OCI-LY3 (cell line): ENCODE measurements at regions not wholly inside any gene's neighbourhood (a gene's known extent, or its start where the extent isn't known, plus 50 kb on each side); places are given as distances from the start of the nearest gene placed in this dataset.

ENCODE experiments used
- H2AFZ ChIP-seq: fragments of 200-600, 300-600 bp; shearing (Covaris generic); 2 replicates; pipeline ENCODE4 v1.6.0; 2014; ENCODE audit warnings: antibody characterized with exemption, low read depth, low read length
- H3K27ac ChIP-seq: fragments of 200-600, 300-600 bp; sonication (generic); 2 replicates; pipeline ENCODE4 v1.5.1; 2014; ENCODE audit warnings: mild to moderate bottlenecking, low read length, moderate library complexity, mixed read lengths
- H3K27me3 ChIP-seq: fragments of 200-600, 300-600 bp; sonication (generic); 2 replicates; pipeline ENCODE4 v1.6.1; 2014; ENCODE audit warnings: low read depth, low read length, mixed read lengths
- H3K36me3 ChIP-seq: fragments of 200-600, 300-600 bp; sonication (generic); replicated peaks from 2 replicates; pipeline ENCODE3; 2014; ENCODE audit warnings: low read depth, low read length, mixed read lengths
- H3K4me1 ChIP-seq: fragments of 300-600, 200-600 bp; sonication (generic); 2 replicates; pipeline ENCODE4 v1.6.1; 2014; ENCODE audit warnings: low read length, mixed read lengths
- H3K4me2 ChIP-seq: fragments of 200-600, 300-600 bp; sonication (generic); 2 replicates; pipeline ENCODE4 v1.6.1; 2014; ENCODE audit warnings: low read length, mixed read lengths
- H3K4me3 ChIP-seq: fragments of 300-600, 200-600 bp; sonication (generic); 2 replicates; pipeline ENCODE4 v1.5.1; 2014; ENCODE audit warnings: antibody characterized with exemption, mild to moderate bottlenecking, low read length, moderate library complexity
- H3K79me2 ChIP-seq: fragments of 300-600, 200-600 bp; shearing (Covaris generic); 2 replicates; pipeline ENCODE4 v1.6.1; 2014; ENCODE audit warnings: mild to moderate bottlenecking, low read length, mixed read lengths
- H3K9ac ChIP-seq: fragments of 300-600, 200-600 bp; shearing (Covaris generic); 2 replicates; pipeline ENCODE4 v1.6.0; 2014; ENCODE audit warnings: mild to moderate bottlenecking, low read length, moderate library complexity
- H3K9me3 ChIP-seq: fragments of 200-600, 300-600 bp; shearing (Covaris generic); 2 replicates; pipeline ENCODE4 v1.6.1; 2014; ENCODE audit warnings: low read length, mixed read lengths; ENCODE audit not compliant: insufficient read depth
- H4K20me1 ChIP-seq: fragments of 200-600, 300-600 bp; sonication (generic); 2 replicates; pipeline ENCODE4 v1.6.1; 2016; ENCODE audit warnings: low read length, mixed read lengths; ENCODE audit not compliant: insufficient read depth
- EZH2phosphoT487 ChIP-seq: fragments of 200-600 bp; shearing (Covaris generic); IDR thresholded peaks from 2 replicates; pipeline ENCODE4 v1.6.1; 2018; ENCODE audit warnings: antibody characterized with exemption, mixed run types, low read depth
- TF ChIP-seq, protein P1 (sequence below): fragments of 200-600, 300-600 bp; sonication (generic); IDR thresholded peaks from 2 replicates; pipeline ENCODE4 v1.5.1; 2014; ENCODE audit warnings: antibody characterized with exemption, low read length, low read depth

DNA sequence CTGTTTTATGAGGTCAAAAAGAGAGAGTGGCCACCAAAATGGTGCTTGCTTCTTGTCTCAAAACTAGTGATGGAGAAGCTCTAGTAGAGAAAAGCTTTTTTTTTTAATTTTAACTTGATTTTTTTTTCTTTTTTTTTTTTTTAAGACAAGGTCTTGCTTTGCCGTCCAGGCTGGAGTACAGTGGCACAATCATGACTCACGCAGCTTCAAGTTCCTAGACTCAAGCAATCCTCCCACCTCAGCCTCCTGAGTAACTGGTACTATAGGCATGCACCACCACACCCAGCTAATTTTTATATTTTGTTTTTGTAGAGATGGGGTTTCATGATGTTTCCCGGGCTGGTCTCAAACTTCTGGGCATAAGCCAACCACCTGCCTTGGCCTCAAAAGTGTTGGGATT is 279.0 kb downstream of the TBC1D4 start:
- H3K4me3 ChIP-seq, result no peak overlapping the region
- H3K9me3 ChIP-seq, result no peaks in the 10 kb centered on the region
- no peaks in the 10 kb centered on the region for H3K4me1 ChIP-seq
- H3K4me2 ChIP-seq, result no peak overlapping the region
- H3K27ac ChIP-seq, result no peak overlapping the region
- no peaks in the 10 kb centered on the region for H3K36me3 ChIP-seq
- no peaks in the 10 kb centered on the region for H4K20me1 ChIP-seq
- no peak overlapping the region for H2AFZ ChIP-seq
- no peaks in the 10 kb centered on the region for H3K79me2 ChIP-seq
- H3K27me3 ChIP-seq, result peaks cover under 1% of the 10 kb centered on the region; the same call in 1 of the 2 replicates
- no peak overlapping the region for H3K9ac ChIP-seq
- no peak for TF ChIP-seq EZH2phosphoT487
- TF ChIP-seq, protein P1, sequence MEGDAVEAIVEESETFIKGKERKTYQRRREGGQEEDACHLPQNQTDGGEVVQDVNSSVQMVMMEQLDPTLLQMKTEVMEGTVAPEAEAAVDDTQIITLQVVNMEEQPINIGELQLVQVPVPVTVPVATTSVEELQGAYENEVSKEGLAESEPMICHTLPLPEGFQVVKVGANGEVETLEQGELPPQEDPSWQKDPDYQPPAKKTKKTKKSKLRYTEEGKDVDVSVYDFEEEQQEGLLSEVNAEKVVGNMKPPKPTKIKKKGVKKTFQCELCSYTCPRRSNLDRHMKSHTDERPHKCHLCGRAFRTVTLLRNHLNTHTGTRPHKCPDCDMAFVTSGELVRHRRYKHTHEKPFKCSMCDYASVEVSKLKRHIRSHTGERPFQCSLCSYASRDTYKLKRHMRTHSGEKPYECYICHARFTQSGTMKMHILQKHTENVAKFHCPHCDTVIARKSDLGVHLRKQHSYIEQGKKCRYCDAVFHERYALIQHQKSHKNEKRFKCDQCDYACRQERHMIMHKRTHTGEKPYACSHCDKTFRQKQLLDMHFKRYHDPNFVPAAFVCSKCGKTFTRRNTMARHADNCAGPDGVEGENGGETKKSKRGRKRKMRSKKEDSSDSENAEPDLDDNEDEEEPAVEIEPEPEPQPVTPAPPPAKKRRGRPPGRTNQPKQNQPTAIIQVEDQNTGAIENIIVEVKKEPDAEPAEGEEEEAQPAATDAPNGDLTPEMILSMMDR, result no peak

DNA sequence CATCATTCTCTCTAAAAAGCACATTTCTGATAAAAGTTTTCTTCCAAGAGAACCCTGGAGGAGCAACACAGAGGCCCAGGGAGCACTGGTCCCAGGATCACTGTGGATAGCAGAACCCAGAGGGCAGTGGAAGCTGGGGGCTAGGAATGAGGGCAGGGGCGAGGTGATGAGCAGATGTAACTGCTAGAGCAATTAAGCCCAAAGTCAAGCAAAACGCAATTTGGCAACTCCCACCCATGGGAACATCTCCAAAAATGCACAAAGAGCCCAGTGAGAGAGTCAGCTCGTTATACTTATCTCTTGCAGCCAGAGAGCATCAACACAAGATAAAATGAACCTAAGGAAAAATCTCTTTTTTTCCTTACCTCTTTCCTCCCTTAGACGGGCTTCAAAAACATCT is 284.2 kb downstream of the TBC1D4 start:
- no peak overlapping the region for H3K4me2 ChIP-seq
- no peak overlapping the region for H2AFZ ChIP-seq
- no peaks in the 10 kb centered on the region for H3K36me3 ChIP-seq
- no peak overlapping the region for H3K9ac ChIP-seq
- no peaks in the 10 kb centered on the region for H3K79me2 ChIP-seq
- TF ChIP-seq, protein P1, result no peak
- no peak for TF ChIP-seq EZH2phosphoT487
- no peak overlapping the region for H3K27ac ChIP-seq
- no peaks in the 10 kb centered on the region for H3K9me3 ChIP-seq
- H3K4me3 ChIP-seq, result no peak overlapping the region
- H4K20me1 ChIP-seq, result no peaks in the 10 kb centered on the region
- H3K4me1 ChIP-seq, result no peaks in the 10 kb centered on the region
- H3K27me3 ChIP-seq, result peaks cover 7% of the 10 kb centered on the region

DNA sequence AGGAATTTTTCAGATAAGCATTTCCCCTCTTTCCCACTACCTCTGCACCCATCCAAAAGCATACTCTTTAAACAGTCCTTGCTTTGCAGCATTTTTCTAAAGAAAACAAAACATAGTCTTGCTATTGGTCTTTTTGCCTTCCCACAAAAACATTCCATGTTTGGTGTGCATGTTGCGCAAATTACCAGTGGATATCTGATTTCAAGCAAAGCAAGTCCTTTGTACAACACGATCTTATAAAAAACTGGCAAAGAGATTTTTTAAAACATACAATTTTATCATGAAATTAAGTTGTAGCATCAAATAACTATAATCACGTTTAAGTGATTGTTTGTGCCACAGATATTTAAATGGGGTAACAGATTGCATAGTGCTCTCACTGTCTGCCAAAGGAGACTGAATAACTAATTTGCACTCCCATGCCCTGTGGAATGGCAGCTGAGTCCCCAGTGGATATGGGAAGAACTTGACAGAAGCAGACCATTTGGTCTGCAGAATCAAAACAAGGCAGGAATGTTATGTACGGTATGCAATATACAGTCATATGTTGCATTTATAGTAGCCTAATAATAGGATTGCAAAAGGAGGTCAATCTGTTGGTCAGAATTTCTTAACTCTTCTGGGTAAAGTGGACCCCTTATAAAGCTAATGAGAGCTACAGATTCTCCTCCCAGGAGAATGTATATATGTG is 285.7 kb downstream of the TBC1D4 start:
- H4K20me1 ChIP-seq, result no peaks in the 10 kb centered on the region
- no peak overlapping the region for H2AFZ ChIP-seq
- H3K36me3 ChIP-seq, result no peaks in the 10 kb centered on the region
- H3K79me2 ChIP-seq, result no peaks in the 10 kb centered on the region
- no peak overlapping the region for H3K27ac ChIP-seq
- H3K27me3 ChIP-seq, result peaks cover 7% of the 10 kb centered on the region
- H3K9me3 ChIP-seq, result no peaks in the 10 kb centered on the region
- TF ChIP-seq, protein P1, result no peak
- no peak for TF ChIP-seq EZH2phosphoT487
- H3K4me3 ChIP-seq, result no peak overlapping the region
- no peak overlapping the region for H3K4me2 ChIP-seq
- no peaks in the 10 kb centered on the region for H3K4me1 ChIP-seq
- H3K9ac ChIP-seq, result no peak overlapping the region

DNA sequence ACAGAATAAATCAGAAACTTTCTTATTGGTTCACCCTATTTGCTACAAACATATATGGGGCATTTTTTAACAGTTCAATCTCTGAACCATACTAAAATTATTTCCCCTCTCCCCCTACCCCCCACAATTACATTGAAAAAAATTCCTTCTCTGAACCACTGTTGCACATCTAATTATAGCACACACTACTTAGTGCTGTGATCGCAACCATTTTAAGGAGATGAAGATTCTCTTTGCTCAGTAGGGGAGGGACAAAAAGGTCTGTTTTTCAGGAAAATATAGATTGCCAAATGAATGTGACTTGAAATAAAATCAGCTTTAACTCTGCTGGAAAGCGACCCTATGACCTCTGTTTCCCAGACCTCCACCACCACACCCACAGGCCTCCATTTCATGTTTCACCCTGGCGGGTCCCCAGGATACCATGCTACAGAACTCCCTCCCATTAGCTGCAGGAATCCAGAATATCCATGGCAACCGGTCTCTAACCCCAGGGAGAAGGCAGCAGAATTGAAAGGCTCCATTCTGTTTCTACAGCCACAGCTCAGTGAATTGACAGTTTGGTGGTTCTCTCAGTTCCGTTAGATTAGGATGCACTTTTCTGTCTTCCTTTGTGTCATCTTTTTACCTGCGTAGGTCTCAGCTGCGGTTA is 286.3 kb downstream of the TBC1D4 start:
- Histone ChIP-seq H3K27me3 (peaks cover 7% of the 10 kb centered on the region), H3K79me2 (no peaks in the 10 kb centered on the region), H3K9me3 (no peaks in the 10 kb centered on the region), H3K36me3 (no peaks in the 10 kb centered on the region), H2AFZ (no peak overlapping the region), H4K20me1 (no peaks in the 10 kb centered on the region), H3K4me3 (no peak overlapping the region), H3K9ac (no peak overlapping the region), H3K4me1 (no peaks in the 10 kb centered on the region), H3K4me2 (no peak overlapping the region), H3K27ac (no peak overlapping the region)
- TF ChIP-seq EZH2phosphoT487, result no peak
- TF ChIP-seq, protein P1, result no peak
